ENCODE measurements at regions not wholly inside any gene's neighbourhood (a gene's known extent, or its start where the extent isn't known, plus 50 kb on each side); places are given as distances from the start of the nearest gene placed in this dataset.

DNA sequence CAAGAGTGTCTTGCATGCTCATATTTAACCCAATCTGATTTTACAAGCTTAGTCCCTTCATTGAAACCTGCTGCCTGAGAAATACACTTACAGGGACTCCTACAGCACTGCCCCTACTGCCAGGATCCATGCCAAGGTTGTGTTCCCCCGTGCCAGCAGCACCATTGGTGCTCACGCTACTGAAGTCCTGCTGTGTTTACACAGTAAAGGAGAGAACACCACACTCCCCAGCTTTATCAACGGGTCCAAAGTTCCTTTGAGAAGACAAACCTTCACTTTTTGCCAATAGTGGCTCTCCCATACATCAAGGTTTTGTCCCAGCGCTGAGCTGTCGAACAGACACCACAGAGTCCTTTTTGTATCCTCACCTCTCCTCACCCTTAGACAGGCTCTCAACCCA is 155.1 kb upstream of the WWC1 start:
- Histone ChIP-seq H3K27me3 (ENCODE audit: control insufficient read depth, extremely low read depth, insufficient read depth, low read length) (no peaks in the 10 kb centered on the region), H3K4me2 (ENCODE audit: control insufficient read depth, extremely low read depth, insufficient read depth, low read depth, low read length) (no peak overlapping the region), H3K9ac (ENCODE audit: control insufficient read depth, extremely low read depth, insufficient read depth, low read length) (no peak overlapping the region), H3K4me1 (ENCODE audit: control insufficient read depth, extremely low read depth, insufficient read depth, low read length) (no peaks in the 10 kb centered on the region), H3K9me1 (ENCODE audit: control insufficient read depth, extremely low read depth, insufficient read depth, low read length) (no peaks in the 10 kb centered on the region), H4K20me1 (ENCODE audit: control insufficient read depth, extremely low read depth, insufficient read depth, low read length) (peaks cover 3% of the 10 kb centered on the region), H3K27ac (ENCODE audit: control insufficient read depth, insufficient read depth, low read length) (no peak overlapping the region), H3K4me3 (ENCODE audit: control insufficient read depth in 2 of 3, extremely low read depth in 1 of 3, insufficient read depth in 2 of 3, low read depth in 1 of 3, low read length in 3 of 3) (no peak overlapping the region), H3K9me3 (ENCODE audit: control insufficient read depth, low read depth, low read length) (no peaks in the 10 kb centered on the region), H3K36me3 (ENCODE audit: control insufficient read depth in 2 of 2, extremely low read depth in 1 of 2, insufficient read depth in 2 of 2, low read length in 2 of 2) (peaks cover 8 to 15% of the 10 kb centered on the region in 2 experiments), H2AFZ (ENCODE audit: control insufficient read depth, low read length) (no peak overlapping the region), H3K79me2 (ENCODE audit: control insufficient read depth, insufficient read depth, low read length) (no peaks in the 10 kb centered on the region)
- FAIRE-seq (no peak), DNase-seq (ENCODE audit: low read depth, low spot score) (no peak)
- TF ChIP-seq EZH2 (IDR thresholded peaks at IDR 0.05; ENCODE audit: low read length): no peak
- TF ChIP-seq, protein P1, sequence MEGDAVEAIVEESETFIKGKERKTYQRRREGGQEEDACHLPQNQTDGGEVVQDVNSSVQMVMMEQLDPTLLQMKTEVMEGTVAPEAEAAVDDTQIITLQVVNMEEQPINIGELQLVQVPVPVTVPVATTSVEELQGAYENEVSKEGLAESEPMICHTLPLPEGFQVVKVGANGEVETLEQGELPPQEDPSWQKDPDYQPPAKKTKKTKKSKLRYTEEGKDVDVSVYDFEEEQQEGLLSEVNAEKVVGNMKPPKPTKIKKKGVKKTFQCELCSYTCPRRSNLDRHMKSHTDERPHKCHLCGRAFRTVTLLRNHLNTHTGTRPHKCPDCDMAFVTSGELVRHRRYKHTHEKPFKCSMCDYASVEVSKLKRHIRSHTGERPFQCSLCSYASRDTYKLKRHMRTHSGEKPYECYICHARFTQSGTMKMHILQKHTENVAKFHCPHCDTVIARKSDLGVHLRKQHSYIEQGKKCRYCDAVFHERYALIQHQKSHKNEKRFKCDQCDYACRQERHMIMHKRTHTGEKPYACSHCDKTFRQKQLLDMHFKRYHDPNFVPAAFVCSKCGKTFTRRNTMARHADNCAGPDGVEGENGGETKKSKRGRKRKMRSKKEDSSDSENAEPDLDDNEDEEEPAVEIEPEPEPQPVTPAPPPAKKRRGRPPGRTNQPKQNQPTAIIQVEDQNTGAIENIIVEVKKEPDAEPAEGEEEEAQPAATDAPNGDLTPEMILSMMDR (optimal IDR thresholded peaks at IDR 0.05 in 1 of 3, IDR thresholded peaks at IDR 0.05 in 1 of 3, conservative IDR thresholded peaks at IDR 0.05 in 1 of 3; ENCODE audit: extremely low read depth in 1 of 3, insufficient read depth in 2 of 3, low read length in 3 of 3): no peak
- dilution Hi-C loops (cut with MboI; ENCODE audit: extremely low pct_ligation_motif_present, low sequenced_read_pairs): no loop called here

DNA sequence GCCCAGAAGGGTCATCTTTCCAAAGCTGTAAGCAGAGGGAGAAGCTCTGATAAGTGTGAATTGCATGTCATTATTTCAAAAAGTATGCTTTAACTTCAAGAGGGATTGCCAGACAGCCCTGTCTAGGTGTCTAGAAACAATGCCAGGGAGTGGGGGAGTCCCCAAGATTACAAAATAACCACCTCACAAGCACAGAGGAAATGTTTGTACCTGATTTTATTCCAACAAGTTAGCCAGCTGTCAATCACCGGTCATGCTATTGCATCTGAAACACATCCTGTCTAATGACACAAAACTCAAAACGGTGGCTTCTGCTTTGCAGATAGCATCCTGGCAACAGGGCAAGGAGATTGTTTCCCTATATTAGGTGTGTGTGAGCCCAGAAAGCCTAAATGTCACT is 154.2 kb upstream of the WWC1 start:
- Histone ChIP-seq H3K36me3 (ENCODE audit: control insufficient read depth in 2 of 2, extremely low read depth in 1 of 2, insufficient read depth in 2 of 2, low read length in 2 of 2) (peaks cover 8 to 16% of the 10 kb centered on the region in 2 experiments), H3K9ac (ENCODE audit: control insufficient read depth, extremely low read depth, insufficient read depth, low read length) (no peak overlapping the region), H3K4me2 (ENCODE audit: control insufficient read depth, extremely low read depth, insufficient read depth, low read depth, low read length) (no peak overlapping the region), H3K9me1 (ENCODE audit: control insufficient read depth, extremely low read depth, insufficient read depth, low read length) (no peaks in the 10 kb centered on the region), H3K4me1 (ENCODE audit: control insufficient read depth, extremely low read depth, insufficient read depth, low read length) (no peaks in the 10 kb centered on the region), H3K4me3 (ENCODE audit: control insufficient read depth in 2 of 3, extremely low read depth in 1 of 3, insufficient read depth in 2 of 3, low read depth in 1 of 3, low read length in 3 of 3) (no peak overlapping the region), H3K27ac (ENCODE audit: control insufficient read depth, insufficient read depth, low read length) (no peak overlapping the region), H3K27me3 (ENCODE audit: control insufficient read depth, extremely low read depth, insufficient read depth, low read length) (no peaks in the 10 kb centered on the region), H3K79me2 (ENCODE audit: control insufficient read depth, insufficient read depth, low read length) (no peaks in the 10 kb centered on the region), H4K20me1 (ENCODE audit: control insufficient read depth, extremely low read depth, insufficient read depth, low read length) (peaks cover 3% of the 10 kb centered on the region), H3K9me3 (ENCODE audit: control insufficient read depth, low read depth, low read length) (no peaks in the 10 kb centered on the region), H2AFZ (ENCODE audit: control insufficient read depth, low read length) (no peak overlapping the region)
- dilution Hi-C loops (cut with MboI; ENCODE audit: extremely low pct_ligation_motif_present, low sequenced_read_pairs): no loop called here
- TF ChIP-seq, protein P1 (optimal IDR thresholded peaks at IDR 0.05 in 1 of 3, IDR thresholded peaks at IDR 0.05 in 1 of 3, conservative IDR thresholded peaks at IDR 0.05 in 1 of 3; ENCODE audit: extremely low read depth in 1 of 3, insufficient read depth in 2 of 3, low read length in 3 of 3): no peak
- no peak for TF ChIP-seq EZH2 (IDR thresholded peaks at IDR 0.05; ENCODE audit: low read length)
- FAIRE-seq (no peak), DNase-seq (ENCODE audit: low read depth, low spot score) (no peak)

Data from keratinocyte (primary cell).